Astrocyte of the spinal cord (primary cell): ENCODE measurements at regions not wholly inside any gene's neighbourhood (a gene's known extent, or its start where the extent isn't known, plus 50 kb on each side); places are given as distances from the start of the nearest gene placed in this dataset.

Source experiments
- DNase-seq: peaks from one replicate; pipeline ENCODE4 v3.0.0; 2011; ENCODE audit warnings: low read depth, low spot score
- H3K4me3 ChIP-seq: 2 replicates; pipeline ENCODE4 v1.5.1; 2011; ENCODE audit warnings: low read depth, mild to moderate bottlenecking, low read length, moderate library complexity
- CTCF ChIP-seq: IDR thresholded peaks from 2 replicates; pipeline ENCODE4 v1.5.1; 2012; ENCODE audit warnings: low read depth, mild to moderate bottlenecking, low read length, inconsistent platforms
- in situ Hi-C: cut with HindIII; loops from 2 replicates; pipeline ENCODE4 v1.10.0; 2017; ENCODE audit warnings: low sequenced_read_pairs

DNA sequence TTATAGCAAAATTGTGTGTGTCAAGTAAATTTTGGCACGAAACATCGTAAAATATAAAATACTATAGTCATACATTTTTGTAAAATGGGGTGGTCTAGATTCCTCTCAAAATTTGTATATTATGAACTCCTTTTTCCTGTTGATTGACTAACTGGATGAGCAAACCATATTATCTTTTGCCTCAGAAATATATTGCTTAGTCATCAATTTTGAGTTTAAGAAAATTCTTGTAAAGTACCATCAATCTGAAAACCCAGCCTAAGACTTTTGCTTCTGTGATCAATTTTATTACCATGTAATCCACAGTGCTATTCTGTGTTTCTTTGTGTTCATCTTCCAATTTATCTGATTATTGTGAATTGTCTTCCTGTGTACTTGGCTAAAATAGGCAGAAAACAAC, 98.0 kb upstream of the PCDH18 start:
- H3K4me3 ChIP-seq, result no peak overlapping the region
- no peak for DNase-seq
- no peak for TF ChIP-seq CTCF
- in situ Hi-C loops, result no loop called here

DNA sequence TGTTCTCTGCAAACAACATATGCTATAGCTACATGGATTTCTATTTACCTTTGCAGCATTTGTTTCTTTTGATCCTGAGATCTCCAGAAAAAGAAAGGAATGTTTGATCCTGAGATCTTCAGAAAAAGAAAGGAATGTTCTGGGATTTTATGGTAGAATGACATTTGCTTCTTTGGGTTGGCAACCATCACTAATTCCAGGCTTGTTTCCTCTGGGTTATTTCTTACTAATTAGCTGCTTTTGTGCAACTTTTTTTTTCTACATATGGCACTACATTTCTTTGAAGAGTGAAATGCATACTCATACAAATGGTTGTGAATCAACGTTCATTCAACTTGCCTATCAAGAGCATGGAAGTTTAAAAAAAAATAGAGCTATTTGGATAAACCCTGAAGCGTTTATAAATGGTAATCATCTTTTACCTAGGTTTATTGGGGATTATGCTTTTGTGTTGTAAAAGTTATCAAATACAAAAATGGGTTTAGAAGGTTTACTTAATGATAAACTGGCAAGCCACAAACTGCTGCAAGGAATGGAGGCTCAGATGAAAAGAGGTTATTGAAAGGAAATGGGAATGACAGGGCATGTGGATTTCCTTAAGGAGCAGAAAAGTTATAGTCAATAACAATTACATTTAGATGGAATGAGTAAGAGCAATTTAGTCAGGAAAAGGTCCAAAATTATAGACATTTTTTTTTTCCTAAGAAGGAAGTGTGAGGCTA, 95.6 kb upstream of the PCDH18 start:
- TF ChIP-seq CTCF, result no peak
- no peak for DNase-seq
- H3K4me3 ChIP-seq, result no peak overlapping the region
- in situ Hi-C loops, result no loop called here

- no peak for DNase-seq
- in situ Hi-C loops, result no loop called here
- no peak for TF ChIP-seq CTCF
- no peak overlapping the region for H3K4me3 ChIP-seq
These were observed 94.8 kb upstream of the PCDH18 start for GRCh38 chr4:137626942-137627738.

GRCh38 chr4:137623013-137623412, 90.7 kb upstream of the PCDH18 start:
- in situ Hi-C loops, result no loop called here
- no peak overlapping the region for H3K4me3 ChIP-seq
- DNase-seq, result no peak

DNA sequence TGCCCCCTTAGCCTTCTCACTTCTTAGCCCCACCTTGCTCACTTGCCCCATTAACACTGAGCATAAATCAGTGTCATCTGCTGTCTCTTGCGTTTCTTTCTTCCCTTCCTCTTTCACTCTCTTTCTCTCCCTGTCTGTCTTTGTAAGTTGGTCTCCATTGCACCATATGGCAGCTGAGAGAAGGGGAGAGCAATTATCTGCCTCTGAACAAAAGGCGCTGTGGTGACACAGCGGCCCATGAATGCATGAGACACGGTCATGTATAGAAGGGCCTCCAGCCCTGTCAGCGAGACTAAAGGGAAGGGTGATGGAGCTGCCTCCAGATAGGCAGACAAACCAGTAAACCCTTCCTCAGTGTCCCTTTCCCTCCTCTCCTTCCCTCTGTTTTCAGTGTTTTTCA, 88.8 kb upstream of the PCDH18 start:
- no peak overlapping the region for H3K4me3 ChIP-seq
- in situ Hi-C loops, result no loop called here
- TF ChIP-seq CTCF, result no peak
- DNase-seq, result peak; percentile 19

More at GRCh38 chr4:137623013-137623412, 90.7 kb upstream of the PCDH18 start:
- TF ChIP-seq CTCF, result no peak

DNA sequence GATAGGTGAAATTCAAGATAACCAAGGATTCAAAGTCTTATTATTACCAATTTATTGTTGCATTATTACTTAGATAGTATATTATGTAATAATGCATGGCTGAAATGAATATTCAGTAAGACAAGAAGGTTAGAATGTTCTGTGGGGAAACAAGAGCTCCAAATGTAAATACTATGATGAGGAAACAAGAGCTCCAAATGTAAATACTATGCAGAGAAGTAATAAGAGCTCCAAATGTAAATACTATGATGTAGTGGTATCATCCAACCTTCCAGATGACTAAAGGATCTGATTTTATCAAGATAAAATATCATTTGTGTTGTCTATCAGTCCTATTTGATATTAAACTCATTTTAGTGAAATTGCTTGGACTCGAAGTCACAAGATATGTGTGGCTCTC, 82.2 kb upstream of the PCDH18 start:
- in situ Hi-C loops, result no loop called here
- H3K4me3 ChIP-seq, result no peak overlapping the region
- no peak for DNase-seq
- TF ChIP-seq CTCF, result no peak
